NCI-H2029 treated with DMSO at 0.1 percent for 48 hours (cell line): ENCODE measurements at regions not wholly inside any gene's neighbourhood (a gene's known extent, or its start where the extent isn't known, plus 50 kb on each side); places are given as distances from the start of the nearest gene placed in this dataset.
"Not testable (repeated sequence)": the region's sequence is repeated elsewhere in the genome, so short reads cannot be mapped to it uniquely, and the experiment has no call there.

ENCODE experiments used
- DNase-seq: peaks from one replicate; lab custom pipeline; 2025; lab: John Stamatoyannopoulos, UW

GRCh38 chr16:8187782-8188372 lies 402.4 kb downstream of the TMEM114 start:
- no peak for DNase-seq

GRCh38 chr16:8184854-8185253 lies 405.5 kb downstream of the TMEM114 start:
- no peak for DNase-seq

GRCh38 chr16:8183176-8184099 lies 406.9 kb downstream of the TMEM114 start:
- no peak for DNase-seq

GRCh38 chr16:8182761-8183160 lies 407.6 kb downstream of the TMEM114 start:
- DNase-seq = no peak

GRCh38 chr16:8179615-8180014 lies 410.7 kb downstream of the TMEM114 start:
- DNase-seq = no peak

- DNase-seq = no peak
Observed at GRCh38 chr16:8178271-8178670, 412.0 kb downstream of the TMEM114 start.

GRCh38 chr16:8175411-8175810 lies 414.9 kb downstream of the TMEM114 start:
- no peak for DNase-seq

- peak; percentile 37 for DNase-seq
Observed at GRCh38 chr16:8173111-8173644, 417.1 kb downstream of the TMEM114 start.

- no peak for DNase-seq
Observed at GRCh38 chr16:8172551-8172950, 417.8 kb downstream of the TMEM114 start.

- no peak for DNase-seq
Observed at GRCh38 chr16:8168016-8168415, 422.3 kb downstream of the TMEM114 start.

- DNase-seq = no peak
Observed at GRCh38 chr16:8167436-8167835, 422.9 kb downstream of the TMEM114 start.

GRCh38 chr16:8158051-8158450 lies 432.3 kb downstream of the TMEM114 start:
- no peak for DNase-seq

- DNase-seq = no peak
Observed at GRCh38 chr16:8155275-8155674, 435.0 kb downstream of the TMEM114 start.

GRCh38 chr16:8146256-8147012 lies 443.9 kb downstream of the TMEM114 start:
- DNase-seq = no peak

- DNase-seq = no peak
Observed at GRCh38 chr16:8138666-8139065, 451.6 kb downstream of the TMEM114 start.

- DNase-seq = no peak
Observed at GRCh38 chr16:8137606-8138005, 452.7 kb downstream of the TMEM114 start.

GRCh38 chr16:8130197-8130596 lies 460.1 kb downstream of the TMEM114 start:
- DNase-seq = no peak

GRCh38 chr16:8127070-8127469 lies 463.2 kb downstream of the TMEM114 start:
- DNase-seq = no peak

GRCh38 chr16:8126313-8126712 lies 464.0 kb downstream of the TMEM114 start:
- no peak for DNase-seq

GRCh38 chr16:8120001-8120400 lies 470.3 kb downstream of the TMEM114 start:
- DNase-seq = no peak

GRCh38 chr16:8115814-8116213 lies 474.5 kb downstream of the TMEM114 start:
- DNase-seq = no peak

GRCh38 chr16:8114941-8115340 lies 475.4 kb downstream of the TMEM114 start:
- not testable (repeated sequence) for DNase-seq
